8988T (cell line): ENCODE measurements at regions not wholly inside any gene's neighbourhood (a gene's known extent, or its start where the extent isn't known, plus 50 kb on each side); places are given as distances from the start of the nearest gene placed in this dataset.

Experiments
- DNase-seq: peaks from one replicate; pipeline ENCODE4 v3.0.0; 2011

DNA sequence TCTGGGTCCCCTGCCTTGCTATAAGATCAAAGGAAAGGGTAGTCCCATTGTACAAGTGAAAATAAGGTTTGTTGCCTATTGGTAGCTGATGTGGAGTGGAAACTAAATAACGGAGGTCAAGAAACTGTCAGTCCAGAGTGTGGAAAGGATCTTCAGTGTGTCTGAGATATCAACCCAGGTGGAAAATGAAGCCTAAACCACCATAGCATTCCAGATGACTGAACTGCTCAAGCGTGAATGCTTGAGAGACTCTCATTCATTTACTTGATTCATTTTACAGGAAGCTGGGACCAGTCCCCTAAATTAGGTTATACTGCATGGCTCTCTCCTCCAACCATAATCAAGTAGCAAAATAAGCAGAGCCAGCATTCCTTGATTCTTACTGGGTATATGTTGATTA is 116.0 kb upstream of the SLC28A3 start:
- DNase-seq, result no peak

GRCh38 chr9:84460695-84461094 is 120.1 kb upstream of the SLC28A3 start:
- no peak for DNase-seq

- DNase-seq, result no peak
Observed at GRCh38 chr9:84463272-84463671, 122.7 kb upstream of the SLC28A3 start.

DNA sequence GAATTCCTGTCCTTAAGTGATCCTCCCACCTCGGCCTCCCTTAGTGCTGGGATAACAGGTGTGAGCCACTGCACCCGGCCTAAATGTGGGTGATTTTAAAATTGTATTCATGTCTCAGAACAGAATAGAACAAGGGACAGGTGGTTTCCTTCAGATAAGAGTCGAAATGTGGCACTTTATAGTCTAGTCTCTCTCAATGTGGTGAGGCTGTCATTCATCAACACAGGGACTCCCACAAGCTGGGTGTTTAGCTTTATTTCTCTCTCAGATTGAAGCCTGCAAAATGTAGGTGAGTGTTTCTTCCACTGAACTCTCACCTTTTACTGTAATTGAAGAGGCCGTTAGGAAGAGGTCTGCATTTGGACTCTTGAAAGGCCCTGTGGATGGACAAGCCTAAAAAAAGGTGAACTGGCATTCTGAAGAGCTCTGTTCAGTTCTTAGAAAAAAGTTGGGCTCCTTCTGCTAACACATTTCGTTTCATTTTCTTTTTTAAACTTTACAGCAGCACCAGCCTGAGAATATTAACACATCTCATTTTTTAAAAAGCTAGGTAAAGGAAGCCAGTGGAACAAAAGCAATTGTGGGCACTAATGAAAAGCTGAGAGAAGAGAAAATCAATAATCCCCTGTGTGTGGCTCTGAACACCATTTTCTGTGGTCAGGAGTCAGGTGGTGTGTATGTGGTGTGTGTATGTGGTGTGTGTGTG is 126.2 kb upstream of the SLC28A3 start:
- no peak for DNase-seq

- no peak for DNase-seq
Observed at GRCh38 chr9:84471816-84472215, 131.3 kb upstream of the SLC28A3 start.

DNA sequence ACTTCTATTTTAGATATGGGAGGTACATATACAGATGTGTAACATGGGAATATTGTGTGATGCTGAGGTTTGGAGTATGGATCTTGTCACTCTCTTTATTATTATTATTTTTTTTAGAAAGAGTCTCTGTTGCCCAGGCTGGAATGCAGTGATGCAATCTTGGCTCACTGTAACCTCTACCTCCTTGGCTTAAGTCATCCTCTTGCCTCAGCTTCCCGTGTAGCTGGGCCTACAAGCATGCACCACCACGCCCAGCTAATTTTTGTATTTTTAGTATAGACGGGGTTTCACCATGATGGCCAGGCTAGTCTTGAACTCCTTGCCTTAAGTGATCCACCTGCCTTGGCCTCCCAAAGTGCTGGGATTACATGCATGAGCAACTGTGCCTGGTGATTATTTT is 138.4 kb upstream of the SLC28A3 start:
- no peak for DNase-seq

DNA sequence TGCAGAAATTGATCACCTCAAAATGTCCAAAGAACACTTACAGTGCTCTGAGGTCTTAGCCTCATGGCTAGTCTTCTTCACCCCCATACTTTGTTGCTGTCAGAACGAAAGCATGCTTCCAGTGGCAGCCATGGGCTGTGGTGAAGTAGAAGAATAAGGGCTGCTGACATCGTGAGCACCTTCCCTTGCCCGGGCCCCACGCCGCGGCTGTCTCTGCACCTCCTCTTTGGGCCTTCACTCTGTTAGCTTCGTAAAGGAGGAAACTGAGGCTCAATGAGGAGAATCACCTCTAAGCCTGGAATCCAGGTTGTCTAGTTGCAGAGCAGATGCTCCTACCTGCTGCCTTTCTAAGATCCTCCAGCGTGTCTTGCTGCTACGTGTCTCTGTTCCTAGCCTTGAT is 139.5 kb upstream of the SLC28A3 start:
- no peak for DNase-seq

GRCh38 chr9:84481231-84481630 is 140.7 kb upstream of the SLC28A3 start:
- DNase-seq, result no peak

GRCh38 chr9:84481636-84482218 is 141.2 kb upstream of the SLC28A3 start:
- no peak for DNase-seq

GRCh38 chr9:84482607-84483006 is 142.0 kb upstream of the SLC28A3 start:
- DNase-seq, result no peak

GRCh38 chr9:84484172-84484571 is 143.6 kb upstream of the SLC28A3 start:
- DNase-seq, result no peak

GRCh38 chr9:84485539-84485938 is 145.0 kb upstream of the SLC28A3 start:
- DNase-seq, result no peak

- DNase-seq, result no peak
Observed at GRCh38 chr9:84486663-84487062, 146.1 kb upstream of the SLC28A3 start.

- no peak for DNase-seq
Observed at GRCh38 chr9:84490206-84490841, 149.8 kb upstream of the SLC28A3 start.

- no peak for DNase-seq
Observed at GRCh38 chr9:84490842-84491325, 150.3 kb upstream of the SLC28A3 start.

DNA sequence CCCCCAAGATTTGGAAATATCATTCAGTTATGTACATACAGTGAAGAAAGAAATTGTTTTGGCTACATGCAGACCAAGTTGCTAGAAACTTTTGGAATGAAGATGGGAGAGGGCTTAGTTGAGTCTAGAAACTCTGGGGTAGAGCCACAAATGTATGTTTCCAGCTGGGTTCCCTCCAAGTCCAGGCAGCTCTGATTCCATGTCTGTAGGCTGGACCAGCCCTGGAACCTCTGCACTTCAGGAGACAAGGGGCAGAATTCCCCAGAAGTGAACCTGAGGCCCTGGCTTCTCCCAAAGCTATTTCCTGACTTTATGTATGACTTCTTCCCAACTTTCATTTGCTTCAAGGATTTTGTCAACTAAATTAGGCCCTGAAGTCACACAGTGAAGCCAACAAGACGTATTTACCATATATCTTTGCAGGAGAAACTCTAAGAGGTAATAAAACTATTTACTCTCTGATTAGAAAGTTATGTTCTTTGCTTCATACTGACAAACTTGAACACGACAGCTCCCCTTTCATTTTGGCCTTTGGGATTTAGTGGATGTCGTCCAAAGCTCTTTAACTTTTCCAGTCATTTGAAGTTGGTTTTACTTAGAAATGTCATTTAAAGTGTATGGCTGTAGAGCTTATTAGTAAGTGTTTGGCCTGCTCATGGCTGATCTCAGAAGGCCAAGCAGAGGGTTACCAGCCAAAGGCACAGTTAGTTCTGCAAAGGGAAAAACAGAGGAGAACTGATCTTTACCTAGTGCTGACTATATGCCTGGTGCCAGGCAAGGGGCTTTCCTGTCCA is 152.0 kb upstream of the SLC28A3 start:
- DNase-seq, result no peak

DNA sequence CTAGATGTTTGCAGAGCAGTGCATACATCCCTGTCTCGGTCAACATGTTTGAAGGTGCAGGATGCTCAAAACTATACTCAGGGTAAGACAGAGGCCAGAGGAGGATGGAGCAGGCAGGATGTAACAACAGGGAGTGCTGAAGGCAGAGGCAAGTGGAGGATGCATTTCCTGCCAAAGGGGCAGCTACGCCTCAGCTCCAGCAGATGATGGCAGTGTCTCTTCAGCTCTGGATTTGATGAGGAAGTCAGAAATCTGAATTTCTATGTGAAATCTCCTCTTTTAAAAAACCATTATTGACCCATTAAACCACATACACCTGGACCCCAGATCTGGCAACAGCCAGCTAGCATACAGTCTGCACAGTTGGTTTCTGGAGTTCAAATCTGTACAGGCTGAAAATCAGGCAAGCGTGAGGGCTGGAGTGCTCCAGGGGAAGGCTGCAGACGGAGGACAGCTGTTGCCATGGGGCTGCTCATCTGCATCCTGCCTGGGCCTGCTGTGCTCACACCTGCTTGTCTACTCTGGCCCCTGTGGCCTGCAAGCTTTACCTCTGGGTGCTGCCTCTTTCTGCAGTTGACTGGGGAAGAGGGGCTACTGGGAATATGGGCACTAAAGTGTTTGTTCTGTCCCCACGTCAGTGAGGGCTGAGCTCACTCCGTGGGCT is 152.9 kb upstream of the SLC28A3 start:
- no peak for DNase-seq

- no peak for DNase-seq
Observed at GRCh38 chr9:84499969-84500582, 159.5 kb upstream of the SLC28A3 start.

GRCh38 chr9:84500826-84501225 is 160.3 kb upstream of the SLC28A3 start:
- no peak for DNase-seq

GRCh38 chr9:84501587-84501986 is 161.0 kb upstream of the SLC28A3 start:
- no peak for DNase-seq

GRCh38 chr9:84502066-84502465 is 161.5 kb upstream of the SLC28A3 start:
- DNase-seq, result no peak

- no peak for DNase-seq
Observed at GRCh38 chr9:84504360-84504759, 163.8 kb upstream of the SLC28A3 start.
